HCT116 (cell line): ENCODE measurements at regions not wholly inside any gene's neighbourhood (a gene's known extent, or its start where the extent isn't known, plus 50 kb on each side); places are given as distances from the start of the nearest gene placed in this dataset.

ENCODE experiments used
- ATAC-seq: fragments of 200-7000 bp; cut with Tn5 transposase; 2 replicates; pipeline ENCODE4 v1.9.1; 2020; ENCODE audit warnings: mild to moderate bottlenecking, moderate library complexity
- BruUV-seq: library from RNA; stranded (reverse); fragments of 400-500 nt; replicated peaks from 2 replicates; lab custom pipeline; 2021; lab: Mats Ljungman, UMichigan
- CTCF ChIA-PET: fragments of 300-600 bp; sonication (Branson Sonifier 250); formaldehyde crosslinking; loops from one replicate; lab custom pipeline; 2021; ENCODE audit warnings: antibody characterized with exemption; lab: Charles Lee
- POLR2A ChIA-PET: fragments of 300-600, 350-600 bp; sonication (Branson Sonifier 250); formaldehyde crosslinking; loops from one replicate; lab custom pipeline; 2021; ENCODE audit warnings: antibody characterized with exemption; lab: Charles Lee
- RAD21 ChIA-PET, 2 experiments: fragments of 300-600 bp; sonication (Branson Sonifier 250); formaldehyde crosslinking; loops; one replicate each; lab custom pipeline; 2023; ENCODE audit warnings: low total read pairs in 2 of 2; ENCODE audit not compliant: uncharacterized antibody in 2 of 2, unreplicated experiment in 2 of 2, low non-redundant PET in 1 of 2; lab: Charles Lee
- DNase-seq: peaks from one replicate; pipeline ENCODE4 v3.0.0-alpha.2; 2010; ENCODE audit warnings: low read depth, low spot score
- H2AFZ ChIP-seq: fragments of 200-600 bp; shearing (Covaris generic), sonication (generic); 2 replicates; pipeline ENCODE4 v1.6.1; 2017; ENCODE audit warnings: low read depth, mixed run types, mixed read lengths, antibody characterized with exemption, low read length; ENCODE audit not compliant: poor library complexity, severe bottlenecking
- H3K27ac ChIP-seq: 2 replicates; pipeline ENCODE4 v1.5.1; 2012; ENCODE audit warnings: low read depth, low read length
- H3K27me3 ChIP-seq: fragments of 200-600 bp; sonication (generic); 2 replicates; pipeline ENCODE4 v1.6.1; 2016; ENCODE audit warnings: mixed run types, low read length, mixed read lengths; ENCODE audit not compliant: insufficient read depth
- H3K36me3 ChIP-seq, 2 experiments: fragments of 200-500 bp in 1 of 2; fragments of 200-600 bp in 1 of 2; sonication (Bioruptor generic) in 1 of 2; sonication (generic) in 1 of 2; 2 replicates each; pipeline versions ENCODE4 v1.5.1 to v1.6.1; 2014 to 2016; ENCODE audit warnings: low read length in 2 of 2, inconsistent platforms in 1 of 2, mixed read lengths in 1 of 2, mixed run types in 1 of 2; ENCODE audit not compliant: insufficient read depth in 2 of 2, control insufficient read depth in 1 of 2
- H3K4me1 ChIP-seq, 2 experiments: fragments of 200-600 bp in 1 of 2; sonication (generic) in 1 of 2; 2 replicates each; pipeline versions ENCODE4 v1.5.1 to v1.6.1; 2012 to 2017; ENCODE audit warnings: low read length in 2 of 2, inconsistent platforms in 1 of 2, mild to moderate bottlenecking in 1 of 2, mixed read lengths in 1 of 2, mixed run types in 1 of 2, moderate library complexity in 1 of 2; ENCODE audit not compliant: insufficient read depth in 2 of 2, control insufficient read depth in 1 of 2
- H3K4me2 ChIP-seq: fragments of 200-600 bp; sonication (generic); 2 replicates; pipeline ENCODE4 v1.6.1; 2017; ENCODE audit warnings: mixed run types, low read length, mixed read lengths
- H3K4me3 ChIP-seq, 2 experiments: fragments of 200-600 bp in 1 of 2; sonication (generic) in 1 of 2; replicated peaks in 1 of 2; 2 replicates each; pipeline ENCODE4 v1.5.1; 2011 to 2016; ENCODE audit warnings: low read length in 2 of 2, control low read depth in 1 of 2, low read depth in 1 of 2, mild to moderate bottlenecking in 1 of 2, mixed read lengths in 1 of 2, mixed run types in 1 of 2
- H3K79me2 ChIP-seq: fragments of 200-600 bp; sonication (generic); 2 replicates; pipeline ENCODE4 v1.6.1; 2017; ENCODE audit warnings: mild to moderate bottlenecking, mixed run types, low read length, moderate library complexity, mixed read lengths; ENCODE audit not compliant: insufficient read depth
- H3K9ac ChIP-seq: fragments of 200-600 bp; sonication (generic); 2 replicates; pipeline ENCODE4 v1.6.1; 2016; ENCODE audit warnings: low read length, mixed read lengths
- H3K9me2 ChIP-seq: fragments of 200-600 bp; sonication (generic), shearing (Covaris generic); 2 replicates; pipeline ENCODE4 v1.6.1; 2017; ENCODE audit warnings: mixed run types, mild to moderate bottlenecking, moderate library complexity; ENCODE audit not compliant: insufficient read depth
- H3K9me3 ChIP-seq, 2 experiments: fragments of 200-500 bp in 1 of 2; fragments of 200-600 bp in 1 of 2; sonication (Bioruptor generic) in 1 of 2; sonication (generic) in 1 of 2; 2 replicates each; pipeline ENCODE4 v1.6.1; 2014 to 2017; ENCODE audit warnings: low read length in 2 of 2, mixed read lengths in 2 of 2, inconsistent platforms in 1 of 2, low read depth in 1 of 2, mild to moderate bottlenecking in 1 of 2, mixed run types in 1 of 2, moderate library complexity in 1 of 2; ENCODE audit not compliant: control insufficient read depth in 1 of 2, insufficient read depth in 1 of 2
- H4K20me1 ChIP-seq: fragments of 200-600 bp; sonication (generic), shearing (Covaris generic); 2 replicates; pipeline ENCODE4 v1.6.1; 2017; ENCODE audit warnings: mixed run types, mild to moderate bottlenecking, moderate library complexity; ENCODE audit not compliant: insufficient read depth
- CBX3 ChIP-seq: IDR thresholded peaks from 2 replicates; pipeline ENCODE4 v1.6.1; 2012; ENCODE audit warnings: low read depth
- EGR1 ChIP-seq: IDR thresholded peaks from 2 replicates; pipeline ENCODE4 v1.6.1; 2012; ENCODE audit warnings: low read depth
- ELF1 ChIP-seq: IDR thresholded peaks from 2 replicates; pipeline ENCODE4 v1.6.1; 2012; ENCODE audit warnings: low read depth, borderline replicate concordance
- EZH2 ChIP-seq: fragments of 200-600 bp; sonication (generic); IDR thresholded peaks from 2 replicates; pipeline ENCODE4 v1.6.1; 2017; ENCODE audit warnings: antibody characterized with exemption, mixed run types
- EZH2phosphoT487 ChIP-seq: fragments of 200-600 bp; IDR thresholded peaks from 2 replicates; pipeline ENCODE4 v1.6.1; 2018; ENCODE audit warnings: antibody characterized with exemption, borderline replicate concordance
- JUND ChIP-seq: IDR thresholded peaks from 2 replicates; pipeline ENCODE4 v1.6.1; 2012
- POLR2A ChIP-seq: IDR thresholded peaks from 2 replicates; pipeline ENCODE4 v1.7.0; 2011; ENCODE audit warnings: borderline replicate concordance; ENCODE audit not compliant: insufficient read depth, insufficient read length; ENCODE audit errors: extremely low read depth
- POLR2AphosphoS5 ChIP-seq: IDR thresholded peaks from 2 replicates; pipeline ENCODE4 v1.6.1; 2011; ENCODE audit warnings: mild to moderate bottlenecking, low read depth, low read length, moderate library complexity
- RAD21 ChIP-seq: IDR thresholded peaks from 2 replicates; pipeline ENCODE4 v1.6.1; 2012; ENCODE audit warnings: low read depth, mild to moderate bottlenecking
- SIN3A ChIP-seq: IDR thresholded peaks from 2 replicates; pipeline ENCODE4 v1.6.1; 2012; ENCODE audit warnings: low read depth
- SRF ChIP-seq: IDR thresholded peaks from 2 replicates; pipeline ENCODE4 v1.6.1; 2012; ENCODE audit warnings: low read depth
- TCF7L2 ChIP-seq: IDR thresholded peaks from 2 replicates; pipeline ENCODE4 v1.7.0; 2011; ENCODE audit warnings: borderline replicate concordance, inconsistent platforms; ENCODE audit not compliant: insufficient read depth, insufficient read length; ENCODE audit errors: extremely low read depth
- YY1 ChIP-seq: IDR thresholded peaks from 2 replicates; pipeline ENCODE4 v1.6.1; 2011; ENCODE audit warnings: low read length, low read depth, moderate library complexity, mild to moderate bottlenecking; ENCODE audit not compliant: insufficient replicate concordance; ENCODE audit errors: extremely low read depth
- ZFX ChIP-seq: fragments of 450-650 bp; IDR thresholded peaks from 2 replicates; pipeline ENCODE4 v1.6.1; 2017
- ZNF274 ChIP-seq: fragments of 200-500 bp; sonication (Bioruptor generic); IDR thresholded peaks from 2 replicates; pipeline ENCODE4 v1.6.1; 2014; ENCODE audit warnings: mild to moderate bottlenecking, low read depth, low read length, inconsistent platforms
- intact Hi-C: fragments of 100-400 bp; cut with micrococcal nuclease; formaldehyde crosslinking; loops from 2 replicates; pipeline ENCODE4 v1.10.0; 2022
- TF ChIP-seq, protein P1 (sequence below): IDR thresholded peaks from 2 replicates; pipeline ENCODE4 v1.6.1; 2012; ENCODE audit warnings: low read depth
- TF ChIP-seq, protein P2 (sequence below): IDR thresholded peaks from 2 replicates; pipeline ENCODE4 v1.6.1; 2012
- TF ChIP-seq, protein P3 (sequence below), 3 experiments: fragments of 200-600 bp in 1 of 3; sonication (generic) in 1 of 3; IDR thresholded peaks in 2 of 3; conservative IDR thresholded peaks in 1 of 3; 2 replicates each; pipeline ENCODE4 v1.5.1; 2012 to 2017; ENCODE audit warnings: low read depth in 2 of 3, low read length in 2 of 3, antibody characterized with exemption in 1 of 3, borderline replicate concordance in 1 of 3, control low read depth in 1 of 3, mild to moderate bottlenecking in 1 of 3, mixed read lengths in 1 of 3, mixed run types in 1 of 3, moderate library complexity in 1 of 3; ENCODE audit not compliant: insufficient read depth in 1 of 3
- TF ChIP-seq, protein P4 (sequence below): IDR thresholded peaks from 2 replicates; pipeline ENCODE4 v1.6.1; 2012
- TF ChIP-seq, protein P5 (sequence below): IDR thresholded peaks from 2 replicates; pipeline ENCODE4 v1.6.1; 2011; ENCODE audit warnings: mild to moderate bottlenecking, low read length, moderate library complexity; ENCODE audit not compliant: insufficient replicate concordance; ENCODE audit errors: extremely low read depth

DNA sequence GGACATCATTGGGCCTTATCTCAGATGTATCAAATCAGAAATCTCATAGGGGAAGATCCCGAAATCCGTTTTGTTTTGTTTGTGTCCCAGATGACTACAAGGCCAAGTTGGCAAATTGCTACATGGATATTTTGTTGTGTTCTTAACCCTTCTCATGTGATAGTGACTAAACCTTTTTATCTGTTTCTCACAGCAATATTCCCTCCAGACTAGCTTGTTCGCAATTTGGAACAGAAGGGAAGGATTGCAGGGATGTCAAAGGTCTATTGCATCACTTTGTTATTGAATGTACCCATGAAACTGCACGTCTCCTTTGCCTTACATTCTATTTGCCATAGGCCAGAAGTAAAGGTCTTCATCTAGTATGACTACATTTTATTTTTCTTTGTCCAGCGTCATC, 453.9 kb downstream of the NFIB start:
- no peaks in the 10 kb centered on the region for H3K36me3 ChIP-seq
- DNase-seq (no peak), ATAC-seq (no peak)
- ChIA-PET RAD21 (no interaction called here), CTCF (no interaction called here), POLR2A (no interaction called here)
- no peak overlapping the region for H3K27ac ChIP-seq
- H4K20me1 ChIP-seq = no peaks in the 10 kb centered on the region
- H3K9me2 ChIP-seq = no peaks in the 10 kb centered on the region
- H3K4me3 ChIP-seq = no peak overlapping the region
- no TSS peak for BruUV-seq
- no peak overlapping the region for H2AFZ ChIP-seq
- no peaks in the 10 kb centered on the region for H3K79me2 ChIP-seq
- no peaks in the 10 kb centered on the region for H3K4me1 ChIP-seq
- H3K9ac ChIP-seq = no peak overlapping the region
- no peak overlapping the region for H3K4me2 ChIP-seq
- intact Hi-C loops = no loop called here
- TF ChIP-seq YY1 = no peak
- TF ChIP-seq, protein P1, sequence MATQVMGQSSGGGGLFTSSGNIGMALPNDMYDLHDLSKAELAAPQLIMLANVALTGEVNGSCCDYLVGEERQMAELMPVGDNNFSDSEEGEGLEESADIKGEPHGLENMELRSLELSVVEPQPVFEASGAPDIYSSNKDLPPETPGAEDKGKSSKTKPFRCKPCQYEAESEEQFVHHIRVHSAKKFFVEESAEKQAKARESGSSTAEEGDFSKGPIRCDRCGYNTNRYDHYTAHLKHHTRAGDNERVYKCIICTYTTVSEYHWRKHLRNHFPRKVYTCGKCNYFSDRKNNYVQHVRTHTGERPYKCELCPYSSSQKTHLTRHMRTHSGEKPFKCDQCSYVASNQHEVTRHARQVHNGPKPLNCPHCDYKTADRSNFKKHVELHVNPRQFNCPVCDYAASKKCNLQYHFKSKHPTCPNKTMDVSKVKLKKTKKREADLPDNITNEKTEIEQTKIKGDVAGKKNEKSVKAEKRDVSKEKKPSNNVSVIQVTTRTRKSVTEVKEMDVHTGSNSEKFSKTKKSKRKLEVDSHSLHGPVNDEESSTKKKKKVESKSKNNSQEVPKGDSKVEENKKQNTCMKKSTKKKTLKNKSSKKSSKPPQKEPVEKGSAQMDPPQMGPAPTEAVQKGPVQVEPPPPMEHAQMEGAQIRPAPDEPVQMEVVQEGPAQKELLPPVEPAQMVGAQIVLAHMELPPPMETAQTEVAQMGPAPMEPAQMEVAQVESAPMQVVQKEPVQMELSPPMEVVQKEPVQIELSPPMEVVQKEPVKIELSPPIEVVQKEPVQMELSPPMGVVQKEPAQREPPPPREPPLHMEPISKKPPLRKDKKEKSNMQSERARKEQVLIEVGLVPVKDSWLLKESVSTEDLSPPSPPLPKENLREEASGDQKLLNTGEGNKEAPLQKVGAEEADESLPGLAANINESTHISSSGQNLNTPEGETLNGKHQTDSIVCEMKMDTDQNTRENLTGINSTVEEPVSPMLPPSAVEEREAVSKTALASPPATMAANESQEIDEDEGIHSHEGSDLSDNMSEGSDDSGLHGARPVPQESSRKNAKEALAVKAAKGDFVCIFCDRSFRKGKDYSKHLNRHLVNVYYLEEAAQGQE = no peak
- TF ChIP-seq JUND = no peak
- no peak for TF ChIP-seq EZH2phosphoT487
- TF ChIP-seq SRF = no peak
- TF ChIP-seq TCF7L2 = no peak
- no peak for TF ChIP-seq POLR2A
- no peak for TF ChIP-seq CBX3
- TF ChIP-seq ELF1 = no peak
- TF ChIP-seq, protein P2, sequence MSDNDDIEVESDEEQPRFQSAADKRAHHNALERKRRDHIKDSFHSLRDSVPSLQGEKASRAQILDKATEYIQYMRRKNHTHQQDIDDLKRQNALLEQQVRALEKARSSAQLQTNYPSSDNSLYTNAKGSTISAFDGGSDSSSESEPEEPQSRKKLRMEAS = no peak
- no peak for TF ChIP-seq EGR1
- TF ChIP-seq ZFX = no peak
- TF ChIP-seq EZH2 = no peak
- TF ChIP-seq, protein P3, sequence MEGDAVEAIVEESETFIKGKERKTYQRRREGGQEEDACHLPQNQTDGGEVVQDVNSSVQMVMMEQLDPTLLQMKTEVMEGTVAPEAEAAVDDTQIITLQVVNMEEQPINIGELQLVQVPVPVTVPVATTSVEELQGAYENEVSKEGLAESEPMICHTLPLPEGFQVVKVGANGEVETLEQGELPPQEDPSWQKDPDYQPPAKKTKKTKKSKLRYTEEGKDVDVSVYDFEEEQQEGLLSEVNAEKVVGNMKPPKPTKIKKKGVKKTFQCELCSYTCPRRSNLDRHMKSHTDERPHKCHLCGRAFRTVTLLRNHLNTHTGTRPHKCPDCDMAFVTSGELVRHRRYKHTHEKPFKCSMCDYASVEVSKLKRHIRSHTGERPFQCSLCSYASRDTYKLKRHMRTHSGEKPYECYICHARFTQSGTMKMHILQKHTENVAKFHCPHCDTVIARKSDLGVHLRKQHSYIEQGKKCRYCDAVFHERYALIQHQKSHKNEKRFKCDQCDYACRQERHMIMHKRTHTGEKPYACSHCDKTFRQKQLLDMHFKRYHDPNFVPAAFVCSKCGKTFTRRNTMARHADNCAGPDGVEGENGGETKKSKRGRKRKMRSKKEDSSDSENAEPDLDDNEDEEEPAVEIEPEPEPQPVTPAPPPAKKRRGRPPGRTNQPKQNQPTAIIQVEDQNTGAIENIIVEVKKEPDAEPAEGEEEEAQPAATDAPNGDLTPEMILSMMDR (IDR thresholded peaks at IDR 0.05 in 2 of 3, conservative IDR thresholded peaks at IDR 0.05 in 1 of 3; ENCODE audit: borderline replicate concordance in 1 of 3, insufficient read depth in 1 of 3, low read depth in 2 of 3, low read length in 2 of 3) = no peak
- TF ChIP-seq RAD21 = no peak
- TF ChIP-seq, protein P4, sequence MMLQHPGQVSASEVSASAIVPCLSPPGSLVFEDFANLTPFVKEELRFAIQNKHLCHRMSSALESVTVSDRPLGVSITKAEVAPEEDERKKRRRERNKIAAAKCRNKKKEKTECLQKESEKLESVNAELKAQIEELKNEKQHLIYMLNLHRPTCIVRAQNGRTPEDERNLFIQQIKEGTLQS = no peak
- TF ChIP-seq, protein P5, sequence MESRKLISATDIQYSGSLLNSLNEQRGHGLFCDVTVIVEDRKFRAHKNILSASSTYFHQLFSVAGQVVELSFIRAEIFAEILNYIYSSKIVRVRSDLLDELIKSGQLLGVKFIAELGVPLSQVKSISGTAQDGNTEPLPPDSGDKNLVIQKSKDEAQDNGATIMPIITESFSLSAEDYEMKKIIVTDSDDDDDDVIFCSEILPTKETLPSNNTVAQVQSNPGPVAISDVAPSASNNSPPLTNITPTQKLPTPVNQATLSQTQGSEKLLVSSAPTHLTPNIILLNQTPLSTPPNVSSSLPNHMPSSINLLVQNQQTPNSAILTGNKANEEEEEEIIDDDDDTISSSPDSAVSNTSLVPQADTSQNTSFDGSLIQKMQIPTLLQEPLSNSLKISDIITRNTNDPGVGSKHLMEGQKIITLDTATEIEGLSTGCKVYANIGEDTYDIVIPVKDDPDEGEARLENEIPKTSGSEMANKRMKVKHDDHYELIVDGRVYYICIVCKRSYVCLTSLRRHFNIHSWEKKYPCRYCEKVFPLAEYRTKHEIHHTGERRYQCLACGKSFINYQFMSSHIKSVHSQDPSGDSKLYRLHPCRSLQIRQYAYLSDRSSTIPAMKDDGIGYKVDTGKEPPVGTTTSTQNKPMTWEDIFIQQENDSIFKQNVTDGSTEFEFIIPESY = no peak
- no peak for TF ChIP-seq ZNF274
- no peak for TF ChIP-seq POLR2AphosphoS5
- no peak for TF ChIP-seq SIN3A
- no peaks in the 10 kb centered on the region for H3K27me3 ChIP-seq
- H3K9me3 ChIP-seq = no peaks in the 10 kb centered on the region
